ENCODE measurements at regions not wholly inside any gene's neighbourhood (a gene's known extent, or its start where the extent isn't known, plus 50 kb on each side); places are given as distances from the start of the nearest gene placed in this dataset.

DNA sequence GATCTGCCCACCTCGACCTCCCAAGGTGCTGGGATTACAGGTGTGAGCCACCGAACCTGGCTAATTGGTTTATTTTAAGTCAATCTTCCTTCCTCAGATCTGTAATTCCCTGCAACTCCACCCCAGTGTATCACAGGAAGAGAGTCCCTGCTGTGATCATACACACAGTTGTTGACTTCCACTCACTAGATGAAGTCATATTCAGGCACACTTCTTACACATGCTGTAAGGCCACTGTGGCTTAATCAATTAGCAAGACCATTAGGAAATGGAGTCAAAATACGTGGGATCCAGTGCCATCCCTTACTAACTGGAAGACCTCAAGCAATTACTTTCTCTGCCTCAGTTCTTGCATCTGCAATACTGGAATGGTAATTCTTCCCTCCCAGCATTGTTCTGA lies 66.1 kb upstream of the PAX2 start:
- no peaks in the 10 kb centered on the region for H3K9me3 ChIP-seq (ENCODE audit: low read length)
- no peak overlapping the region for H2AFZ ChIP-seq (ENCODE audit: low read depth, low read length)
- no peak overlapping the region for H3K4me3 ChIP-seq (ENCODE audit: low read length)
- no peak overlapping the region for H3K4me2 ChIP-seq (ENCODE audit: low read length)
- H3K9me2 ChIP-seq (ENCODE audit: insufficient read depth, low read length) = no peaks in the 10 kb centered on the region
- no peaks in the 10 kb centered on the region for H3K36me3 ChIP-seq (ENCODE audit: insufficient read depth, low read length)
- H3K27me3 ChIP-seq (ENCODE audit: insufficient read depth, low read depth, low read length) = peaks cover 91% of the 10 kb centered on the region
- no peak overlapping the region for H3K27ac ChIP-seq (ENCODE audit: low read length)
- H3F3A ChIP-seq (ENCODE audit: insufficient read depth, low read length, poor library complexity, severe bottlenecking) = no peaks in the 10 kb centered on the region
- H3K79me2 ChIP-seq (replicated peaks; ENCODE audit: insufficient read depth, low read length) = no peaks in the 10 kb centered on the region
- no peaks in the 10 kb centered on the region for H4K20me1 ChIP-seq (ENCODE audit: insufficient read depth)
- TF ChIP-seq RAD21 (conservative IDR thresholded peaks at IDR 0.05) = no peak
- no peak overlapping the region for H3K9ac ChIP-seq (ENCODE audit: low read length)

DNA sequence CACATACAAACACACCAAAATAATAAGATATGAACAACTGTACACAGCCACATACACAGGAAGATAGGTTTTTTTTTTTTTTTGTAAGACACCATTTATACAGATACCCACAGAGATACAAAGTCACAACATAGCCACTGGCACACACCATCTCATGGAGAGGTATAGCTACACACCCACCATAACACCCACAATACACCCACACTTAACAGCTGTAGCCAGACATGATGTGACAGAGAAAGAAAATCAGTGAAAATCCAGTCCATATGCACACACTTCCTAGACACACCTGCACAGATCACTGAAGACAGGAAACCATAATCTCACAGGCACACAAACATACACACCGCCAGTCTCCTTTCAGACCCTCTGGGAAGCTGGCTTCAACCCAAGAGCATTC lies 62.4 kb upstream of the PAX2 start:
- H3K9ac ChIP-seq (ENCODE audit: low read length) = no peak overlapping the region
- H3K27me3 ChIP-seq (ENCODE audit: insufficient read depth, low read depth, low read length) = peaks cover 98% of the 10 kb centered on the region
- no peak for TF ChIP-seq MXI1 (conservative IDR thresholded peaks at IDR 0.05; ENCODE audit: poor library complexity, severe bottlenecking)
- TF ChIP-seq EP300 (conservative IDR thresholded peaks at IDR 0.05; ENCODE audit: poor library complexity, severe bottlenecking) = no peak
- TF ChIP-seq RAD21 (conservative IDR thresholded peaks at IDR 0.05) = no peak
- TF ChIP-seq, protein P1, sequence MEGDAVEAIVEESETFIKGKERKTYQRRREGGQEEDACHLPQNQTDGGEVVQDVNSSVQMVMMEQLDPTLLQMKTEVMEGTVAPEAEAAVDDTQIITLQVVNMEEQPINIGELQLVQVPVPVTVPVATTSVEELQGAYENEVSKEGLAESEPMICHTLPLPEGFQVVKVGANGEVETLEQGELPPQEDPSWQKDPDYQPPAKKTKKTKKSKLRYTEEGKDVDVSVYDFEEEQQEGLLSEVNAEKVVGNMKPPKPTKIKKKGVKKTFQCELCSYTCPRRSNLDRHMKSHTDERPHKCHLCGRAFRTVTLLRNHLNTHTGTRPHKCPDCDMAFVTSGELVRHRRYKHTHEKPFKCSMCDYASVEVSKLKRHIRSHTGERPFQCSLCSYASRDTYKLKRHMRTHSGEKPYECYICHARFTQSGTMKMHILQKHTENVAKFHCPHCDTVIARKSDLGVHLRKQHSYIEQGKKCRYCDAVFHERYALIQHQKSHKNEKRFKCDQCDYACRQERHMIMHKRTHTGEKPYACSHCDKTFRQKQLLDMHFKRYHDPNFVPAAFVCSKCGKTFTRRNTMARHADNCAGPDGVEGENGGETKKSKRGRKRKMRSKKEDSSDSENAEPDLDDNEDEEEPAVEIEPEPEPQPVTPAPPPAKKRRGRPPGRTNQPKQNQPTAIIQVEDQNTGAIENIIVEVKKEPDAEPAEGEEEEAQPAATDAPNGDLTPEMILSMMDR (IDR thresholded peaks at IDR 0.05; ENCODE audit: poor library complexity, severe bottlenecking) = no peak
- no peak for TF ChIP-seq POLR2AphosphoS5 (IDR thresholded peaks at IDR 0.05)
- TF ChIP-seq TAF1 (IDR thresholded peaks at IDR 0.05; ENCODE audit: low read depth) = no peak
- no peak overlapping the region for H3K4me2 ChIP-seq (ENCODE audit: low read length)
- no peak overlapping the region for H3K4me3 ChIP-seq (ENCODE audit: low read length)
- H3K79me2 ChIP-seq (replicated peaks; ENCODE audit: insufficient read depth, low read length) = no peaks in the 10 kb centered on the region
- no peaks in the 10 kb centered on the region for H3F3A ChIP-seq (ENCODE audit: insufficient read depth, low read length, poor library complexity, severe bottlenecking)
- H3K9me3 ChIP-seq (ENCODE audit: low read length) = no peaks in the 10 kb centered on the region
- no peak overlapping the region for H3K27ac ChIP-seq (ENCODE audit: low read length)
- no peak overlapping the region for H2AFZ ChIP-seq (ENCODE audit: low read depth, low read length)
- H3K36me3 ChIP-seq (ENCODE audit: insufficient read depth, low read length) = no peaks in the 10 kb centered on the region
- H3K9me2 ChIP-seq (ENCODE audit: insufficient read depth, low read length) = no peaks in the 10 kb centered on the region
- H4K20me1 ChIP-seq (ENCODE audit: insufficient read depth) = no peaks in the 10 kb centered on the region

DNA sequence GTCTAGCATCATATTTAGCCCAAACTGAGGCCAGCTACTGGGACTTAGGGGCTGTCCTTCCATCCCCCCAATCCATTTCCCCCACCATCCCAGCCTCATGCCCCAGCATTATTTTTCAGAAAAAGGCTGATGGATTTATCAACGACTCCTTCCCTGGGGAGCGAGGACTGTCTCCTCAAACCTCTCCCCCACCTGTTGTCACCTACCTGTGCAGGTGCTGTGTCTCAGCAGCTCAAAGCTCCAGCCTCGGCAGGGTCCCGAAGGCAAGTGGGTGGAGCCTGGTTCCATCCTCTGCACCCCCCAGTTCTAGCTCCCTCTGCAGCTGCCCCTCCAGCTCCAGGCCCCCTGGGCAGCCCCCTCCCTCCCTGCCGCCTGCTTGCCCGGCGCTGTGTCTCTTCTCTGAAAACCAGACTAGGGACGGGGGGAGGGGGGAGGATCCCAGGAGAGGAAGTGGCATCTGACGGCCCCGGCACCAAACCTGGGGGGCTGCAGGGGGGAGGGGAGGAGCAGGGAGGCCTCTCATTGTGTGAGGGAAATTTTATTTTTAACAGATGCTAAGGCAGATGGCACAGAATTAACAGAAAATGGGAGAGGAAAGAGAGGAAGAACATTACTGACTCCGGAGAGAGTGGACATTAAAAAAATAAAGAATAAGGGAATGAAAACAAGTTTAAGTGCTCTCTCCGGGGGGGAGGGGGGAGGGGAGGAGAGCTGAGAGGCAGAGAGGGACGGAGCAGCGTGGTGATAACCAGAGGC lies 61.7 kb upstream of the PAX2 start:
- TF ChIP-seq TAF1 (IDR thresholded peaks at IDR 0.05; ENCODE audit: low read depth) (no peak), POLR2AphosphoS5 (IDR thresholded peaks at IDR 0.05) (no peak), RAD21 (conservative IDR thresholded peaks at IDR 0.05) (no peak), MXI1 (conservative IDR thresholded peaks at IDR 0.05; ENCODE audit: poor library complexity, severe bottlenecking) (no peak), SMC3 (conservative IDR thresholded peaks at IDR 0.05; ENCODE audit: poor library complexity) (no peak), EP300 (conservative IDR thresholded peaks at IDR 0.05; ENCODE audit: poor library complexity, severe bottlenecking) (no peak), EZH2 (IDR thresholded peaks at IDR 0.05; ENCODE audit: borderline replicate concordance, insufficient read depth, low read length, poor library complexity, severe bottlenecking) (no peak)
- TF ChIP-seq, protein P2, sequence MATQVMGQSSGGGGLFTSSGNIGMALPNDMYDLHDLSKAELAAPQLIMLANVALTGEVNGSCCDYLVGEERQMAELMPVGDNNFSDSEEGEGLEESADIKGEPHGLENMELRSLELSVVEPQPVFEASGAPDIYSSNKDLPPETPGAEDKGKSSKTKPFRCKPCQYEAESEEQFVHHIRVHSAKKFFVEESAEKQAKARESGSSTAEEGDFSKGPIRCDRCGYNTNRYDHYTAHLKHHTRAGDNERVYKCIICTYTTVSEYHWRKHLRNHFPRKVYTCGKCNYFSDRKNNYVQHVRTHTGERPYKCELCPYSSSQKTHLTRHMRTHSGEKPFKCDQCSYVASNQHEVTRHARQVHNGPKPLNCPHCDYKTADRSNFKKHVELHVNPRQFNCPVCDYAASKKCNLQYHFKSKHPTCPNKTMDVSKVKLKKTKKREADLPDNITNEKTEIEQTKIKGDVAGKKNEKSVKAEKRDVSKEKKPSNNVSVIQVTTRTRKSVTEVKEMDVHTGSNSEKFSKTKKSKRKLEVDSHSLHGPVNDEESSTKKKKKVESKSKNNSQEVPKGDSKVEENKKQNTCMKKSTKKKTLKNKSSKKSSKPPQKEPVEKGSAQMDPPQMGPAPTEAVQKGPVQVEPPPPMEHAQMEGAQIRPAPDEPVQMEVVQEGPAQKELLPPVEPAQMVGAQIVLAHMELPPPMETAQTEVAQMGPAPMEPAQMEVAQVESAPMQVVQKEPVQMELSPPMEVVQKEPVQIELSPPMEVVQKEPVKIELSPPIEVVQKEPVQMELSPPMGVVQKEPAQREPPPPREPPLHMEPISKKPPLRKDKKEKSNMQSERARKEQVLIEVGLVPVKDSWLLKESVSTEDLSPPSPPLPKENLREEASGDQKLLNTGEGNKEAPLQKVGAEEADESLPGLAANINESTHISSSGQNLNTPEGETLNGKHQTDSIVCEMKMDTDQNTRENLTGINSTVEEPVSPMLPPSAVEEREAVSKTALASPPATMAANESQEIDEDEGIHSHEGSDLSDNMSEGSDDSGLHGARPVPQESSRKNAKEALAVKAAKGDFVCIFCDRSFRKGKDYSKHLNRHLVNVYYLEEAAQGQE (IDR thresholded peaks at IDR 0.05; ENCODE audit: borderline replicate concordance) = no peak
- TF ChIP-seq, protein P1 (IDR thresholded peaks at IDR 0.05; ENCODE audit: poor library complexity, severe bottlenecking) = no peak
- H3K9ac ChIP-seq (ENCODE audit: low read length) = no peak overlapping the region
- H3K4me2 ChIP-seq (ENCODE audit: low read length) = no peak overlapping the region
- H3K9me3 ChIP-seq (ENCODE audit: low read length) = no peaks in the 10 kb centered on the region
- H3K4me3 ChIP-seq (ENCODE audit: low read length) = no peak overlapping the region
- no peaks in the 10 kb centered on the region for H3K79me2 ChIP-seq (replicated peaks; ENCODE audit: insufficient read depth, low read length)
- H3K36me3 ChIP-seq (ENCODE audit: insufficient read depth, low read length) = no peaks in the 10 kb centered on the region
- H3K27me3 ChIP-seq (ENCODE audit: insufficient read depth, low read depth, low read length) = peaks cover 98% of the 10 kb centered on the region
- H4K20me1 ChIP-seq (ENCODE audit: insufficient read depth) = no peaks in the 10 kb centered on the region
- H3K27ac ChIP-seq (ENCODE audit: low read length) = no peak overlapping the region
- no peaks in the 10 kb centered on the region for H3F3A ChIP-seq (ENCODE audit: insufficient read depth, low read length, poor library complexity, severe bottlenecking)
- H2AFZ ChIP-seq (ENCODE audit: low read depth, low read length) = no peak overlapping the region
- H3K9me2 ChIP-seq (ENCODE audit: insufficient read depth, low read length) = no peaks in the 10 kb centered on the region

All from neural cell (in vitro differentiated cells).